ENCODE measurements at regions not wholly inside any gene's neighbourhood (a gene's known extent, or its start where the extent isn't known, plus 50 kb on each side); places are given as distances from the start of the nearest gene placed in this dataset.

GRCh38 chr17:71399649-71400048 lies 721.2 kb upstream of the SOX9 start:
- no peak overlapping the region for H3K4me3 ChIP-seq (ENCODE audit: low read length)
- no peak for TF ChIP-seq ZNF274 (IDR thresholded peaks at IDR 0.05; ENCODE audit: low read depth, low read length)

GRCh38 chr17:71402007-71402406 lies 718.8 kb upstream of the SOX9 start:
- TF ChIP-seq ZNF274 (IDR thresholded peaks at IDR 0.05; ENCODE audit: low read depth, low read length) = no peak
- no peak overlapping the region for H3K4me3 ChIP-seq (ENCODE audit: low read length)

- TF ChIP-seq ZNF274 (IDR thresholded peaks at IDR 0.05; ENCODE audit: low read depth, low read length) = no peak
- no peak overlapping the region for H3K4me3 ChIP-seq (ENCODE audit: low read length)
These were observed 718.1 kb upstream of the SOX9 start for GRCh38 chr17:71402661-71403141.

GRCh38 chr17:71405101-71405500 lies 715.7 kb upstream of the SOX9 start:
- TF ChIP-seq ZNF274 (IDR thresholded peaks at IDR 0.05; ENCODE audit: low read depth, low read length) = no peak
- H3K4me3 ChIP-seq (ENCODE audit: low read length) = no peak overlapping the region

- H3K4me3 ChIP-seq (ENCODE audit: low read length) = no peak overlapping the region
- TF ChIP-seq ZNF274 (IDR thresholded peaks at IDR 0.05; ENCODE audit: low read depth, low read length) = no peak
These were observed 712.8 kb upstream of the SOX9 start for GRCh38 chr17:71407981-71408380.

- H3K4me3 ChIP-seq (ENCODE audit: low read length) = no peak overlapping the region
- no peak for TF ChIP-seq ZNF274 (IDR thresholded peaks at IDR 0.05; ENCODE audit: low read depth, low read length)
These were observed 711.7 kb upstream of the SOX9 start for GRCh38 chr17:71409137-71409536.

GRCh38 chr17:71409712-71410111 lies 711.1 kb upstream of the SOX9 start:
- no peak overlapping the region for H3K4me3 ChIP-seq (ENCODE audit: low read length)
- TF ChIP-seq ZNF274 (IDR thresholded peaks at IDR 0.05; ENCODE audit: low read depth, low read length) = no peak

GRCh38 chr17:71412803-71413202 lies 708.0 kb upstream of the SOX9 start:
- TF ChIP-seq ZNF274 (IDR thresholded peaks at IDR 0.05; ENCODE audit: low read depth, low read length) = no peak
- H3K4me3 ChIP-seq (ENCODE audit: low read length) = no peak overlapping the region

- no peak for TF ChIP-seq ZNF274 (IDR thresholded peaks at IDR 0.05; ENCODE audit: low read depth, low read length)
- H3K4me3 ChIP-seq (ENCODE audit: low read length) = no peak overlapping the region
These were observed 706.9 kb upstream of the SOX9 start for GRCh38 chr17:71413935-71414334.

GRCh38 chr17:71417142-71417541 lies 703.7 kb upstream of the SOX9 start:
- no peak for TF ChIP-seq ZNF274 (IDR thresholded peaks at IDR 0.05; ENCODE audit: low read depth, low read length)
- no peak overlapping the region for H3K4me3 ChIP-seq (ENCODE audit: low read length)

- no peak overlapping the region for H3K4me3 ChIP-seq (ENCODE audit: low read length)
- TF ChIP-seq ZNF274 (IDR thresholded peaks at IDR 0.05; ENCODE audit: low read depth, low read length) = no peak
These were observed 697.9 kb upstream of the SOX9 start for GRCh38 chr17:71422968-71423367.

GRCh38 chr17:71423871-71424546 lies 696.8 kb upstream of the SOX9 start:
- TF ChIP-seq ZNF274 (IDR thresholded peaks at IDR 0.05; ENCODE audit: low read depth, low read length) = no peak
- no peak overlapping the region for H3K4me3 ChIP-seq (ENCODE audit: low read length)

- no peak for TF ChIP-seq ZNF274 (IDR thresholded peaks at IDR 0.05; ENCODE audit: low read depth, low read length)
- no peak overlapping the region for H3K4me3 ChIP-seq (ENCODE audit: low read length)
These were observed 693.0 kb upstream of the SOX9 start for GRCh38 chr17:71427801-71428200.

GRCh38 chr17:71428897-71429296 lies 691.9 kb upstream of the SOX9 start:
- no peak overlapping the region for H3K4me3 ChIP-seq (ENCODE audit: low read length)
- no peak for TF ChIP-seq ZNF274 (IDR thresholded peaks at IDR 0.05; ENCODE audit: low read depth, low read length)

- no peak overlapping the region for H3K4me3 ChIP-seq (ENCODE audit: low read length)
- no peak for TF ChIP-seq ZNF274 (IDR thresholded peaks at IDR 0.05; ENCODE audit: low read depth, low read length)
These were observed 690.5 kb upstream of the SOX9 start for GRCh38 chr17:71430281-71430680.

GRCh38 chr17:71431146-71431545 lies 689.7 kb upstream of the SOX9 start:
- H3K4me3 ChIP-seq (ENCODE audit: low read length) = no peak overlapping the region
- TF ChIP-seq ZNF274 (IDR thresholded peaks at IDR 0.05; ENCODE audit: low read depth, low read length) = no peak

Data from GM08714 (cell line).